Activated B cell treated with CpG ODN at 0.5 μM for 24 hours (primary cell): ENCODE measurements at regions not wholly inside any gene's neighbourhood (a gene's known extent, or its start where the extent isn't known, plus 50 kb on each side); places are given as distances from the start of the nearest gene placed in this dataset.
"Not testable (repeated sequence)": the region's sequence is repeated elsewhere in the genome, so short reads cannot be mapped to it uniquely, and the experiment has no call there.

Experiments
- ATAC-seq: fragments of 200-7000 bp; cut with Tn5 transposase; one replicate; pipeline ENCODE4 v1.10.0; 2021; ENCODE audit warnings: low read depth, mild to moderate bottlenecking, moderate library complexity
- CTCF ChIA-PET: fragments of 350-600 bp; sonication (Branson Sonifier 250); formaldehyde crosslinking; loops from one replicate; lab custom pipeline; 2021; ENCODE audit warnings: antibody characterized with exemption; lab: Charles Lee
- POLR2A ChIA-PET: fragments of 350-600 bp; sonication (Branson Sonifier 250); formaldehyde crosslinking; loops from one replicate; lab custom pipeline; 2021; ENCODE audit warnings: antibody characterized with exemption; lab: Charles Lee
- DNase-seq: peaks from one replicate; pipeline ENCODE4 v3.0.0; 2022
- H3K27ac Mint-ChIP-seq: one replicate; pipeline ENCODE4 v1.8.0; 2020; ENCODE audit warnings: mixed read lengths
- H3K27me3 Mint-ChIP-seq: one replicate; pipeline ENCODE4 v1.8.0; 2021; ENCODE audit warnings: mixed read lengths
- H3K36me3 Mint-ChIP-seq: one replicate; pipeline ENCODE4 v1.8.0; 2021; ENCODE audit warnings: low read depth, mixed read lengths
- H3K4me1 Mint-ChIP-seq: one replicate; pipeline ENCODE4 v1.8.0; 2021; ENCODE audit warnings: mixed read lengths
- H3K4me3 Mint-ChIP-seq: one replicate; pipeline ENCODE4 v1.8.0; 2020; ENCODE audit warnings: mild to moderate bottlenecking, mixed read lengths
- H3K9me3 Mint-ChIP-seq: one replicate; pipeline ENCODE4 v1.8.0; 2020; ENCODE audit warnings: mixed read lengths
- intact Hi-C: fragments of 100-400 bp; cut with micrococcal nuclease; formaldehyde crosslinking; loops from one replicate; pipeline ENCODE4 v1.15.1; 2024
- TF ChIP-seq, protein P1 (sequence below): fragments of 200-600 bp; IDR thresholded peaks from one replicate; pipeline ENCODE4 v1.8.0; 2022; ENCODE audit warnings: antibody characterized with exemption, mild to moderate bottlenecking

DNA sequence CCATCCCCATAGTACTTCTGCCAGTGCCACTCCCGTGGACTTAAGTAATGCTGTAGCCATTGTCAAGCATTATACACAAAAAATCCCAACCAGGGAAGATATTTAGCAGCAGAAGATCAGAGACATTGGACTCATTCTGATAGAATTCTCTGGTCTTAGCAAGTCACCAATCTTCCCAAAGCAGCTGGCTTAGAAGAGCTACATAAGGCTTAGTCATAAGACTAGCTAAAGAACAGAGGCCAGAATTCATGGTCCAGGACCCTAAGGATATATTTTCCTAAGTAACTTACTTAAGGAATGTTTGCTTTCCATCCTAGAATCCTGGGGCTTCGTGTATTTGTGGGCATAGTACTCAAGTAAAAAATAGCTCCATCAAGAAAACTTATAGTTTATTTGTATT, 100.3 kb upstream of the SLIT2 start:
- Mint-ChIP-seq H3K36me3 (no peaks in the 10 kb centered on the region), H3K27ac (no peak overlapping the region), H3K4me3 (no peak overlapping the region), H3K4me1 (no peaks in the 10 kb centered on the region), H3K27me3 (no peaks in the 10 kb centered on the region), H3K9me3 (peaks cover 4% of the 10 kb centered on the region)
- no peak for DNase-seq
- TF ChIP-seq, protein P1, sequence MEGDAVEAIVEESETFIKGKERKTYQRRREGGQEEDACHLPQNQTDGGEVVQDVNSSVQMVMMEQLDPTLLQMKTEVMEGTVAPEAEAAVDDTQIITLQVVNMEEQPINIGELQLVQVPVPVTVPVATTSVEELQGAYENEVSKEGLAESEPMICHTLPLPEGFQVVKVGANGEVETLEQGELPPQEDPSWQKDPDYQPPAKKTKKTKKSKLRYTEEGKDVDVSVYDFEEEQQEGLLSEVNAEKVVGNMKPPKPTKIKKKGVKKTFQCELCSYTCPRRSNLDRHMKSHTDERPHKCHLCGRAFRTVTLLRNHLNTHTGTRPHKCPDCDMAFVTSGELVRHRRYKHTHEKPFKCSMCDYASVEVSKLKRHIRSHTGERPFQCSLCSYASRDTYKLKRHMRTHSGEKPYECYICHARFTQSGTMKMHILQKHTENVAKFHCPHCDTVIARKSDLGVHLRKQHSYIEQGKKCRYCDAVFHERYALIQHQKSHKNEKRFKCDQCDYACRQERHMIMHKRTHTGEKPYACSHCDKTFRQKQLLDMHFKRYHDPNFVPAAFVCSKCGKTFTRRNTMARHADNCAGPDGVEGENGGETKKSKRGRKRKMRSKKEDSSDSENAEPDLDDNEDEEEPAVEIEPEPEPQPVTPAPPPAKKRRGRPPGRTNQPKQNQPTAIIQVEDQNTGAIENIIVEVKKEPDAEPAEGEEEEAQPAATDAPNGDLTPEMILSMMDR = no peak
- ChIA-PET CTCF (no interaction called here), POLR2A (no interaction called here)
- intact Hi-C loops = no loop called here
- no peak for ATAC-seq

DNA sequence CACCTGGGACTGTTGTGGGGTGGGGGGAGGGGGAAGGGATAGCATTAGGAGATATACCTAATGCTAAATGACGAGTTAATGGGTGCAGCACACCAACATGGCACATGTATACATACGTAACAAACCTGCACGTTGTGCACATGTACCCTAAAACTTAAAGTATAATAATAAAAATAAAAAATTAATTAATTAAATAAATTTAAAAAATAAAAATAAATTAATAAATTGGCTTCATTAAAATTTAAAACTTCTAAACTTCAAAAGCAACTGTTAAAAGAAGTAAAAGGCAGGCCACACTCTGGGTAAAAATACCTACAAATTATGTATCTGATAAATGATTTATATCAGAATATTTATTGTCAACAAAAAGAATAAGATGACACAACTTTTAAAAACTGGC, 102.6 kb upstream of the SLIT2 start:
- H3K4me1 Mint-ChIP-seq, H3K27ac Mint-ChIP-seq, ATAC-seq, H3K36me3 Mint-ChIP-seq, H3K27me3 Mint-ChIP-seq, CTCF ChIA-PET, intact Hi-C loops, DNase-seq, H3K4me3 Mint-ChIP-seq, POLR2A ChIA-PET: not testable (repeated sequence)
- peaks cover 14% of the 10 kb centered on the region for H3K9me3 Mint-ChIP-seq

DNA sequence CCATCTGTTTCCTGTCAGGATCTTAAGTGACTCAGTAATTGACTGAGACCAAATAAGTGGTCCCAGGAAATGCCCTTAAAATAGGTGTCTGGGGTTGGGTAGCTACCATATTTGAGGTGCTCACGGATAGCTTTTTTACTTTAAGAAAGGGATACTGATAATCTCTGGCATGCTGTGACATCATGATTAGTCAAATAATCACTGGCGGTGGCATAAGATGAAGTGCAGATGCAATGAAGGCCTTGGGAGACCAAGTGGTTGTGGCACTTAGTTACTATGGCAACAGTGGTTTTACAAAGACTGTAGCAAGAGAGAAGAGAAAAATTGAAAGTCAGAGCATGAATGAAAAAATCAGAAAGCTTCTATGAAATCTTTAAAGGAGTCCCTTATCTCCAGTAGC, 114.5 kb upstream of the SLIT2 start:
- no peak for DNase-seq
- Mint-ChIP-seq H3K36me3 (no peaks in the 10 kb centered on the region), H3K4me1 (no peaks in the 10 kb centered on the region), H3K9me3 (peaks cover 4% of the 10 kb centered on the region), H3K27me3 (no peaks in the 10 kb centered on the region), H3K27ac (no peak overlapping the region), H3K4me3 (no peak overlapping the region)
- CTCF ChIA-PET = no interaction called here
- ATAC-seq = no peak
- POLR2A ChIA-PET = no interaction called here
- TF ChIP-seq, protein P1 = no peak
- intact Hi-C loops = no loop called here

DNA sequence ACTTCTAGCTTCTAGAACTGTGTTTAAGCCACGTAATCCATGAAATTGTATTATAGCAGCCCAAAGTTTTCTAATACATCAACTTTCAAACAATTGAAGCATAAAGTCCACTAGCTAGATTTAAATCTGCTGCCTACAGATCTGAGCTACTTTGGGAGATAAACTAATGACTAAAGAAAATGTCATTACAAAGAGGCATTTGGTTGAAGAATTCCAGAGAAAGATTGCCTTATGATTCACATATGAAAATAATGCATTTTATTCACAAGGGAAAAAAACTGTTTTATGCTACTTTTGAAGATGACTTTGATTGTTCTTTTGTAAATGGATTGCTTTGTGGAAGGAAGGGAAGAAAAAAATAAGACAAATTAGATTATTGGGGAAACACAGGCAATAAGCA, 124.1 kb upstream of the SLIT2 start:
- Mint-ChIP-seq H3K36me3 (no peaks in the 10 kb centered on the region), H3K4me3 (no peak overlapping the region), H3K9me3 (peaks cover 3% of the 10 kb centered on the region), H3K4me1 (no peaks in the 10 kb centered on the region), H3K27me3 (no peaks in the 10 kb centered on the region), H3K27ac (no peak overlapping the region)
- intact Hi-C loops = no loop called here
- ATAC-seq (no peak), DNase-seq (no peak)
- POLR2A ChIA-PET = no interaction called here
- CTCF ChIA-PET = no interaction called here
- TF ChIP-seq, protein P1 = no peak

DNA sequence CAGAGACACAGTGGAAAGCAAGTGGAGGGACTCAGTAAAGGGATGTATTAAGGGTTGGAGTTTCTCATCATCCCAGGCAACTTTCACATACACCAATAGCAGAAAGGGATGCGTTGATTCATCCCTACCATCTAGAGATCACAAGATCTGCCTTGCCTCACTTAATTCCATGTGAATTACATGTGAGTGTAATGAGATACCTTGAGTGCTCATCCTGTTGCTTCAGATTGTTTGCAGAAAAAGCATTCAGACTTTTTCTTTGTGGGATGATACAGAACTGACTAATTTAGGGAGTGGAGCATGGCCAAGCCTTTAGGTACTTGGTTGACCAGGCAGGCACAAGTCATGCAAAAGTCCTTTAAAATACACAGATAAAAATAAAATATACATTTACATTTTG, 124.8 kb upstream of the SLIT2 start:
- TF ChIP-seq, protein P1 = no peak
- CTCF ChIA-PET = no interaction called here

DNA sequence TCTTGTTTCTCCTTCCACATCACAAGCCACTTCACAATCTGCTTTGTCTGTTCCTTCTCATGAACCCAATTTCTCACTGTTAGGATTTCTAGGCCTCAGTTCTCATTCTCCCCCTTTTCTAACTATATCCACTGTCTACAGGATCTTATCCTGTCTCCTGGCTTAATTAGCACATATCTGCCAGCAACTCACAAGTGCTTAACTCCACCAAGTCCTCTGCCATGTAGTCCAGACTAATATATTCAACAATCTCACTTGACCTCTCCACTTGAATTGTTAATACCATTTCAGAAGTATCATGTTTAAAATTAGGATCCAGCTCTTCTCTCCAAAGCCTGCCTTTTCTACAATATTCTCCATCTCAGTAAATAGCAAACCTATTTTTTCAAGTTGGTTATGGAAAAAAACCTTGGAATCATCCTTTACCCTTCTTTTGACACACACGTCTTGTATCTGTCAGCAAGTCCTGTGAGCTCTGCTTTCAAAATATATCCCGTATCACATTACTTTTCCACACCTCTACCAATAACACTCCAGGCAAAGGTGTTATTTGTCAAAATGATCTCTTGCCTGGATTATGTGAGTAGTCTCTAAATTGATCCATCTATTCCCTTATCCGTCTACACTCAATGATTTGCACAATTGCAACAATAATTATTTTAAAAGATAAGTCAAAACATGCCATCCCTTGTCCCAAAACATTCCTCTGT, 127.2 kb upstream of the SLIT2 start:
- H3K4me1 Mint-ChIP-seq = no peaks in the 10 kb centered on the region
- intact Hi-C loops = no loop called here
- H3K36me3 Mint-ChIP-seq = no peaks in the 10 kb centered on the region
- DNase-seq (no peak), ATAC-seq (no peak)
- ChIA-PET CTCF (no interaction called here), POLR2A (no interaction called here)
- no peaks in the 10 kb centered on the region for H3K27me3 Mint-ChIP-seq
- TF ChIP-seq, protein P1 = no peak
- H3K4me3 Mint-ChIP-seq = no peak overlapping the region
- no peaks in the 10 kb centered on the region for H3K9me3 Mint-ChIP-seq
- no peak overlapping the region for H3K27ac Mint-ChIP-seq

More for the DNA sequence above, 124.8 kb upstream of the SLIT2 start:
- Mint-ChIP-seq H3K36me3 (no peaks in the 10 kb centered on the region), H3K27me3 (no peaks in the 10 kb centered on the region), H3K9me3 (no peaks in the 10 kb centered on the region), H3K4me3 (no peak overlapping the region), H3K27ac (no peak overlapping the region), H3K4me1 (no peaks in the 10 kb centered on the region)
- intact Hi-C loops = no loop called here
- DNase-seq (no peak), ATAC-seq (no peak)
- POLR2A ChIA-PET = no interaction called here
